ENCODE measurements at regions not wholly inside any gene's neighbourhood (a gene's known extent, or its start where the extent isn't known, plus 50 kb on each side); places are given as distances from the start of the nearest gene placed in this dataset.
A peak's percentile ranks its signal among the peaks of the same experiment; 100 is the strongest.
"Not testable (repeated sequence)": the region's sequence is repeated elsewhere in the genome, so short reads cannot be mapped to it uniquely, and the experiment has no call there.

GRCh38 chr3:74039105-74039504 is 414.4 kb upstream of the PDZRN3 start:
- no peaks in the 10 kb centered on the region for H3K9me3 ChIP-seq
- no peaks in the 10 kb centered on the region for H3K27me3 ChIP-seq
- no peaks in the 10 kb centered on the region for H3K36me3 ChIP-seq
- H3K4me3 ChIP-seq = no peak overlapping the region
- no peak for DNase-seq

GRCh38 chr3:74036568-74036967 is 411.8 kb upstream of the PDZRN3 start:
- Histone ChIP-seq H3K4me3 (no peak overlapping the region), H3K36me3 (no peaks in the 10 kb centered on the region), H3K9me3 (no peaks in the 10 kb centered on the region), H3K27me3 (no peaks in the 10 kb centered on the region)
- no peak for DNase-seq

- DNase-seq = no peak
These were observed 411.4 kb upstream of the PDZRN3 start for GRCh38 chr3:74036102-74036501.

GRCh38 chr3:74033806-74034205 is 409.1 kb upstream of the PDZRN3 start:
- no peak for DNase-seq
- H3K36me3 ChIP-seq = no peaks in the 10 kb centered on the region

More at GRCh38 chr3:74036102-74036501, 411.4 kb upstream of the PDZRN3 start:
- no peaks in the 10 kb centered on the region for H3K36me3 ChIP-seq
- H3K9me3 ChIP-seq = no peaks in the 10 kb centered on the region
- no peaks in the 10 kb centered on the region for H3K27me3 ChIP-seq
- no peak overlapping the region for H3K4me3 ChIP-seq

GRCh38 chr3:74033381-74033780 is 408.6 kb upstream of the PDZRN3 start:
- no peaks in the 10 kb centered on the region for H3K27me3 ChIP-seq
- no peak overlapping the region for H3K4me3 ChIP-seq
- DNase-seq = no peak
- H3K9me3 ChIP-seq = no peaks in the 10 kb centered on the region
- H3K36me3 ChIP-seq = no peaks in the 10 kb centered on the region

More at GRCh38 chr3:74033806-74034205, 409.1 kb upstream of the PDZRN3 start:
- no peak overlapping the region for H3K4me3 ChIP-seq
- no peaks in the 10 kb centered on the region for H3K27me3 ChIP-seq
- H3K9me3 ChIP-seq = no peaks in the 10 kb centered on the region

GRCh38 chr3:74027121-74027520 is 402.4 kb upstream of the PDZRN3 start:
- H3K4me3 ChIP-seq = no peak overlapping the region
- H3K36me3 ChIP-seq = no peaks in the 10 kb centered on the region
- no peaks in the 10 kb centered on the region for H3K27me3 ChIP-seq
- DNase-seq = no peak
- H3K9me3 ChIP-seq = no peaks in the 10 kb centered on the region

GRCh38 chr3:74023395-74023794 is 398.7 kb upstream of the PDZRN3 start:
- Histone ChIP-seq H3K27me3 (no peaks in the 10 kb centered on the region), H3K4me3 (no peak overlapping the region), H3K36me3 (no peaks in the 10 kb centered on the region), H3K9me3 (no peaks in the 10 kb centered on the region)
- no peak for DNase-seq

- Histone ChIP-seq H3K27me3 (no peaks in the 10 kb centered on the region), H3K9me3 (no peaks in the 10 kb centered on the region), H3K4me3 (no peak overlapping the region), H3K36me3 (no peaks in the 10 kb centered on the region)
- DNase-seq = no peak
These were observed 396.7 kb upstream of the PDZRN3 start for GRCh38 chr3:74021449-74021848.

GRCh38 chr3:74009961-74010844 is 385.5 kb upstream of the PDZRN3 start:
- Histone ChIP-seq H3K36me3 (no peaks in the 10 kb centered on the region), H3K9me3 (no peaks in the 10 kb centered on the region), H3K27me3 (no peaks in the 10 kb centered on the region), H3K4me3 (no peak overlapping the region)
- no peak for DNase-seq

GRCh38 chr3:74004386-74004785 is 379.6 kb upstream of the PDZRN3 start:
- no peak overlapping the region for H3K4me3 ChIP-seq
- H3K9me3 ChIP-seq = no peaks in the 10 kb centered on the region
- no peak for DNase-seq
- H3K27me3 ChIP-seq = no peaks in the 10 kb centered on the region
- no peaks in the 10 kb centered on the region for H3K36me3 ChIP-seq

- no peak overlapping the region for H3K4me3 ChIP-seq
- no peaks in the 10 kb centered on the region for H3K27me3 ChIP-seq
- no peaks in the 10 kb centered on the region for H3K9me3 ChIP-seq
- no peaks in the 10 kb centered on the region for H3K36me3 ChIP-seq
- no peak for DNase-seq
These were observed 379.0 kb upstream of the PDZRN3 start for GRCh38 chr3:74003734-74004133.

GRCh38 chr3:74001436-74001835 is 376.7 kb upstream of the PDZRN3 start:
- Histone ChIP-seq H3K36me3 (no peaks in the 10 kb centered on the region), H3K27me3 (no peaks in the 10 kb centered on the region), H3K9me3 (no peaks in the 10 kb centered on the region), H3K4me3 (no peak overlapping the region)
- no peak for DNase-seq

- H3K27me3 ChIP-seq = no peaks in the 10 kb centered on the region
- H3K9me3 ChIP-seq = no peaks in the 10 kb centered on the region
- no peak for DNase-seq
- H3K4me3 ChIP-seq = no peak overlapping the region
- H3K36me3 ChIP-seq = no peaks in the 10 kb centered on the region
These were observed 376.0 kb upstream of the PDZRN3 start for GRCh38 chr3:74000725-74001124.

- Histone ChIP-seq H3K9me3 (no peaks in the 10 kb centered on the region), H3K27me3 (no peaks in the 10 kb centered on the region), H3K4me3 (no peak overlapping the region), H3K36me3 (no peaks in the 10 kb centered on the region)
- DNase-seq = peak; percentile 21
These were observed 374.8 kb upstream of the PDZRN3 start for GRCh38 chr3:73999501-73999900.

GRCh38 chr3:73990691-73991090 is 365.9 kb upstream of the PDZRN3 start:
- not testable (repeated sequence) for H3K9me3 ChIP-seq, H3K27me3 ChIP-seq, H3K36me3 ChIP-seq, DNase-seq, H3K4me3 ChIP-seq

- Histone ChIP-seq H3K27me3 (no peaks in the 10 kb centered on the region), H3K9me3 (no peaks in the 10 kb centered on the region), H3K4me3 (no peak overlapping the region), H3K36me3 (no peaks in the 10 kb centered on the region)
- no peak for DNase-seq
These were observed 342.0 kb upstream of the PDZRN3 start for GRCh38 chr3:73966733-73967132.

- Histone ChIP-seq H3K27me3 (no peaks in the 10 kb centered on the region), H3K36me3 (no peaks in the 10 kb centered on the region), H3K9me3 (no peaks in the 10 kb centered on the region), H3K4me3 (no peak overlapping the region)
- DNase-seq = no peak
These were observed 340.1 kb upstream of the PDZRN3 start for GRCh38 chr3:73964818-73965217.

GRCh38 chr3:73955494-73956070 is 330.8 kb upstream of the PDZRN3 start:
- no peaks in the 10 kb centered on the region for H3K9me3 ChIP-seq
- no peaks in the 10 kb centered on the region; the same call in 1 of the 2 replicates for H3K27me3 ChIP-seq
- no peak overlapping the region for H3K4me3 ChIP-seq
- H3K36me3 ChIP-seq = no peaks in the 10 kb centered on the region
- no peak for DNase-seq

Data from MG63 (cell line).